ENCODE measurements at regions not wholly inside any gene's neighbourhood (a gene's known extent, or its start where the extent isn't known, plus 50 kb on each side); places are given as distances from the start of the nearest gene placed in this dataset.

- WGBS = 73% methylated on average over 12 of the region's 12 CpGs
- TF ChIP-seq CTCF (IDR thresholded peaks at IDR 0.05) (no peak), POLR2AphosphoS5 (IDR thresholded peaks at IDR 0.05) (no peak), POLR2A (IDR thresholded peaks at IDR 0.05) (no peak)
- Histone ChIP-seq H3K9me3 (no peaks in the 10 kb centered on the region), H3K27me3 (no peaks in the 10 kb centered on the region), H3K27ac (no peak overlapping the region), H3K4me3 (no peak overlapping the region), H3K36me3 (no peaks in the 10 kb centered on the region), H3K4me1 (no peaks in the 10 kb centered on the region)
- no peak for DNase-seq (ENCODE audit: low spot score in 2 of 2)
Measured at GRCh38 chr4:180860089-180860720, 1383.0 kb upstream of the TENM3 start.

DNA sequence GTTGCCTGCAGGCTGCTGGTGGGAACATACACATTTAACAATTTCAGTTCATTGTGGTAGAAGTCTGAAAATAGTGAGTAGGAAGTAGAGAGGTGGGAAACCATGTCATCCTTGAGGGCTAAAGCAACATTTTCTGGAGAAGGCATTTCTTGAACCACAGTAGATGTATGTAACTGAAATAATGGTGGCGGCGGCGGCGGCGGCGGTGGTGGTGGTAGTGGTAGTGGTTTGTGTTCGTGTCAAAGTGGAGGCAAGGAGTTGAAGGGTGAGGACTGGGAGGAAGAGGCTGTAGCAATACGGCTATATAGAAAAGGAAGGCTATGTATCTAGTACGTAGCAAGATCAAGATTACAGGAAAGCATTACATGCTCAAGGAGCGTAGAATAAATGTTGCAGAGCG lies 1381.6 kb upstream of the TENM3 start:
- H3K9me3 ChIP-seq = no peaks in the 10 kb centered on the region
- H3K4me3 ChIP-seq = no peak overlapping the region
- H3K27me3 ChIP-seq = no peaks in the 10 kb centered on the region
- TF ChIP-seq POLR2A (IDR thresholded peaks at IDR 0.05) = no peak
- TF ChIP-seq CTCF (IDR thresholded peaks at IDR 0.05) = no peak
- TF ChIP-seq POLR2AphosphoS5 (IDR thresholded peaks at IDR 0.05) = no peak
- TF ChIP-seq EP300 (IDR thresholded peaks at IDR 0.05) = no peak
- H3K4me1 ChIP-seq = no peaks in the 10 kb centered on the region
- H3K36me3 ChIP-seq = no peaks in the 10 kb centered on the region
- no peak for DNase-seq (ENCODE audit: low spot score in 2 of 2)
- no peak overlapping the region for H3K27ac ChIP-seq
- WGBS = 90% methylated on average over 11 of the region's 11 CpGs

GRCh38 chr4:180866933-180867643 lies 1376.1 kb upstream of the TENM3 start:
- H3K9me3 ChIP-seq = peaks cover 5% of the 10 kb centered on the region
- WGBS = 80% methylated on average over 7 of the region's 16 CpGs
- no peak overlapping the region for H3K4me3 ChIP-seq
- DNase-seq (ENCODE audit: low spot score in 2 of 2) = no peak
- H3K27ac ChIP-seq = no peak overlapping the region
- H3K36me3 ChIP-seq = no peaks in the 10 kb centered on the region
- no peaks in the 10 kb centered on the region for H3K27me3 ChIP-seq
- no peak for TF ChIP-seq EP300 (IDR thresholded peaks at IDR 0.05)
- no peak for TF ChIP-seq CTCF (IDR thresholded peaks at IDR 0.05)
- TF ChIP-seq POLR2AphosphoS5 (IDR thresholded peaks at IDR 0.05) = no peak
- no peak for TF ChIP-seq POLR2A (IDR thresholded peaks at IDR 0.05)
- no peaks in the 10 kb centered on the region for H3K4me1 ChIP-seq

GRCh38 chr4:180870623-180871022 lies 1372.6 kb upstream of the TENM3 start:
- no peak for DNase-seq (ENCODE audit: low spot score in 2 of 2)
- H3K36me3 ChIP-seq = no peaks in the 10 kb centered on the region
- no peaks in the 10 kb centered on the region for H3K4me1 ChIP-seq
- H3K4me3 ChIP-seq = no peak overlapping the region
- H3K27ac ChIP-seq = no peak overlapping the region
- WGBS = 58% methylated on average over 2 of the region's 2 CpGs
- peaks cover 5% of the 10 kb centered on the region for H3K9me3 ChIP-seq
- TF ChIP-seq CTCF (IDR thresholded peaks at IDR 0.05) (no peak), POLR2AphosphoS5 (IDR thresholded peaks at IDR 0.05) (no peak), POLR2A (IDR thresholded peaks at IDR 0.05) (no peak), EP300 (IDR thresholded peaks at IDR 0.05) (no peak)
- no peaks in the 10 kb centered on the region for H3K27me3 ChIP-seq

DNA sequence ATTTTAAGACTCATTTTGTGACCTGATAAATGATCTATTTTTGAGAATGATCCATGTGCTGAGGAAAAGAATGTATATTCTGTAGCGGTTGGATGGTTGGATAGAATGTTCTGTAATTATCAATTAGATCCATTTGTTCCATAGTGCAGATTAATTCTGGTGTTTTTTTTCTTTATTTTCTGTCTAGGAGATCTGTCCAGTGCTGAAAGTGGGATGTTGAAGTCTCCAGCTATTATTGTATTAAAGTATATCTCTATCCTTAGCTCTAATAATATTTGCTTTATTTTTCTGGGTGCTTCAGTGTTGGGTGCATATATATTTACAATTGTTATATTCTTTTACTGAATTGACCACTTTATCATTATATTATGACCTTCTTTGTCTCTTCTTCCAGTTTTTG lies 1344.9 kb upstream of the TENM3 start:
- no peak for DNase-seq (ENCODE audit: low spot score in 2 of 2)
- TF ChIP-seq CTCF (IDR thresholded peaks at IDR 0.05) (no peak), POLR2A (IDR thresholded peaks at IDR 0.05) (no peak), EP300 (IDR thresholded peaks at IDR 0.05) (no peak), POLR2AphosphoS5 (IDR thresholded peaks at IDR 0.05) (no peak)
- Histone ChIP-seq H3K4me3 (no peak overlapping the region), H3K27me3 (no peaks in the 10 kb centered on the region), H3K27ac (no peak overlapping the region), H3K36me3 (no peaks in the 10 kb centered on the region), H3K9me3 (no peaks in the 10 kb centered on the region), H3K4me1 (no peaks in the 10 kb centered on the region)
- WGBS = 0% methylated on average over 1 of the region's 1 CpG
